ENCODE measurements at regions not wholly inside any gene's neighbourhood (a gene's known extent, or its start where the extent isn't known, plus 50 kb on each side); places are given as distances from the start of the nearest gene placed in this dataset.

DNA sequence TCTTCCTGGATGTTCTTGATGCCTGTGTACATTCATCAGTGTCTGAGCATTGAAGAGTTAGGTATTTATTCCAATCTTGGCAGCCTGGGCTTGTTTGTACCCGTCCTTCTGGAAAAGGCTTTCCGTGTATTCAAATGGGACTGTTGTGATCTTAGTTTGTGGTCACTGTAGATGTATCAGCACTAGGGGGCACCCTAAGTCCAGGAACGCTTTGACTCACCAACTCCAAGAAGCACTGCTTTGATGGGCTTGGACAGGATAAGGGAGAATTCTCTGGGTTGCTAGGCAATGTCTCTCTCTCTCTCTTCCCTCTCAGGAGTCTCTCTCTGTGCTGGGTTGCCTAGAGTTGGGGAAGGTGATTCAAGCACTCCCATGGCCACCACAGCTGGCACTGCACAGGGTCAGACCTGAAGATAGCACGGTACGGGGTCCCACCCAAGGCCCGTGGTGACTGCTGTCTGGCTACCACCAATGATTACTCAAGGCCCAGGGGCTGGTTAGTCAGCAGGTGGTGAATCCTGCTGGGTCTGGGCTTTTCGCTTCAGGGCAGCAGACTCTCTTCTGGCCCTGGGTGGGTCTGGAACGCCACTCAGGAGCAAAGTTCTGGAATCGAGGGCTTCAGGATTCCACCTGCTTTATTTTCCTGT lies 211.1 kb upstream of the RGS6 start:
- Histone ChIP-seq H3K4me2 (ENCODE audit: low read depth, low read length, poor library complexity, severe bottlenecking) (no peak overlapping the region), H3K79me2 (ENCODE audit: insufficient read depth, low read length) (no peaks in the 10 kb centered on the region), H3F3A (ENCODE audit: low read depth) (no peaks in the 10 kb centered on the region), H3K4me1 (ENCODE audit: insufficient read depth, low read length, poor library complexity, severe bottlenecking) (no peaks in the 10 kb centered on the region), H3K36me3 (ENCODE audit: insufficient read depth, low read length) (peaks cover 53% of the 10 kb centered on the region; the same call in 1 of the 2 replicates), H3K9ac (ENCODE audit: low read depth, low read length, poor library complexity, severe bottlenecking) (no peak overlapping the region), H3K9me3 (ENCODE audit: insufficient read depth, low read depth, low read length) (no peaks in the 10 kb centered on the region), H3K4me3 (ENCODE audit: low read length, poor library complexity, severe bottlenecking) (no peak overlapping the region), H3K9me2 (replicated peaks; ENCODE audit: low read depth, low read length) (no peaks in the 10 kb centered on the region), H4K20me1 (ENCODE audit: insufficient read depth, low read length, poor library complexity, severe bottlenecking) (no peaks in the 10 kb centered on the region), H3K27me3 (ENCODE audit: insufficient read depth, low read length, poor library complexity, severe bottlenecking) (no peaks in the 10 kb centered on the region), H2AFZ (ENCODE audit: low read length) (no peak overlapping the region)
- TF ChIP-seq CTCF (conservative IDR thresholded peaks at IDR 0.05; ENCODE audit: low read length) (peak; percentile 76), EZH2phosphoT487 (IDR thresholded peaks at IDR 0.05; ENCODE audit: borderline replicate concordance) (no peak)

- Histone ChIP-seq H3K36me3 (ENCODE audit: insufficient read depth, low read length) (peaks cover 60% of the 10 kb centered on the region; the same call in 1 of the 2 replicates), H3K4me3 (ENCODE audit: low read length, poor library complexity, severe bottlenecking) (no peak overlapping the region), H3K9me3 (ENCODE audit: insufficient read depth, low read depth, low read length) (no peaks in the 10 kb centered on the region), H4K20me1 (ENCODE audit: insufficient read depth, low read length, poor library complexity, severe bottlenecking) (no peaks in the 10 kb centered on the region), H3F3A (ENCODE audit: low read depth) (no peaks in the 10 kb centered on the region), H3K4me1 (ENCODE audit: insufficient read depth, low read length, poor library complexity, severe bottlenecking) (no peaks in the 10 kb centered on the region), H2AFZ (ENCODE audit: low read length) (no peak overlapping the region), H3K9me2 (replicated peaks; ENCODE audit: low read depth, low read length) (no peaks in the 10 kb centered on the region), H3K4me2 (ENCODE audit: low read depth, low read length, poor library complexity, severe bottlenecking) (no peak overlapping the region), H3K27me3 (ENCODE audit: insufficient read depth, low read length, poor library complexity, severe bottlenecking) (no peaks in the 10 kb centered on the region), H3K9ac (ENCODE audit: low read depth, low read length, poor library complexity, severe bottlenecking) (no peak overlapping the region), H3K79me2 (ENCODE audit: insufficient read depth, low read length) (no peaks in the 10 kb centered on the region)
- no peak for TF ChIP-seq CTCF (conservative IDR thresholded peaks at IDR 0.05; ENCODE audit: low read length)
- TF ChIP-seq EZH2phosphoT487 (IDR thresholded peaks at IDR 0.05; ENCODE audit: borderline replicate concordance): no peak
These were observed 210.4 kb upstream of the RGS6 start for GRCh38 chr14:71721791-71722190.

DNA sequence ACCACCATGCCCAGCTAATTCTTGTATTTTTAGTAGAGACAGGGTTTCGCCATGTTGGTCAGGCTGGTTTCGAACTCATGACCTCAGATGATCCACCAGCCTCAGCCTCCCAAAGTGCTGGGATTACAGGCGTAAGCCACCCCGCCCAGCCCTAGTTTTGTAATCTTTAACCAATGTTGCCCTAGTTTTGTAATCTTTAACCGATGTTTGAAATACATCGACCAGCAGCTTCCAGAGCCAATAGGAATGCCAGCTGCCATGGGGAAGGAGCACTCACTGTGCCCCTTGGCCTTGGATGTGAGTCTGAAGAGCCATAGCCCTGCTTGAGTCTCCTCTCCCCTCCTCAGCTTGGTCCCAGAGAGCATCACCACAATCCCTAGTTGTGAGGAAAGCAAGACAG lies 209.3 kb upstream of the RGS6 start:
- Histone ChIP-seq H3K4me2 (ENCODE audit: low read depth, low read length, poor library complexity, severe bottlenecking) (no peak overlapping the region), H3K9me3 (ENCODE audit: insufficient read depth, low read depth, low read length) (no peaks in the 10 kb centered on the region), H3K4me1 (ENCODE audit: insufficient read depth, low read length, poor library complexity, severe bottlenecking) (no peaks in the 10 kb centered on the region), H2AFZ (ENCODE audit: low read length) (no peak overlapping the region), H3K36me3 (ENCODE audit: insufficient read depth, low read length) (peaks cover 65% of the 10 kb centered on the region; the same call in 1 of the 2 replicates), H3K4me3 (ENCODE audit: low read length, poor library complexity, severe bottlenecking) (no peak overlapping the region), H3K27me3 (ENCODE audit: insufficient read depth, low read length, poor library complexity, severe bottlenecking) (no peaks in the 10 kb centered on the region), H3F3A (ENCODE audit: low read depth) (no peaks in the 10 kb centered on the region), H3K9ac (ENCODE audit: low read depth, low read length, poor library complexity, severe bottlenecking) (no peak overlapping the region), H3K9me2 (replicated peaks; ENCODE audit: low read depth, low read length) (no peaks in the 10 kb centered on the region), H3K79me2 (ENCODE audit: insufficient read depth, low read length) (no peaks in the 10 kb centered on the region), H4K20me1 (ENCODE audit: insufficient read depth, low read length, poor library complexity, severe bottlenecking) (no peaks in the 10 kb centered on the region)
- TF ChIP-seq CTCF (conservative IDR thresholded peaks at IDR 0.05; ENCODE audit: low read length): no peak
- no peak for TF ChIP-seq EZH2phosphoT487 (IDR thresholded peaks at IDR 0.05; ENCODE audit: borderline replicate concordance)

Data from Loucy (cell line).